Breast epithelium (tissue), 3 donors: ENCODE measurements at regions not wholly inside any gene's neighbourhood (a gene's known extent, or its start where the extent isn't known, plus 50 kb on each side); places are given as distances from the start of the nearest gene placed in this dataset.

Experiments
- CTCF ChIP-seq, 3 donors: fragments of 450-650 bp; IDR thresholded peaks; one replicate each; pipeline ENCODE4 v1.5.1; 2016 to 2017; ENCODE audit warnings: antibody characterized with exemption in 3 of 3, mild to moderate bottlenecking in 3 of 3, moderate library complexity in 3 of 3
- POLR2A ChIP-seq: fragments of 450-650 bp; IDR thresholded peaks from one replicate; pipeline ENCODE4 v1.6.1; 2016; ENCODE audit warnings: antibody characterized with exemption, mild to moderate bottlenecking, moderate library complexity

- TF ChIP-seq CTCF (IDR thresholded peaks at IDR 0.05), result no peak
- no peak for TF ChIP-seq POLR2A
These were observed 102.0 kb upstream of the YWHAQ start for GRCh38 chr2:9732824-9733223.
